Nephron progenitor cell (in vitro differentiated cells): ENCODE measurements at regions not wholly inside any gene's neighbourhood (a gene's known extent, or its start where the extent isn't known, plus 50 kb on each side); places are given as distances from the start of the nearest gene placed in this dataset.
A peak's percentile ranks its signal among the peaks of the same experiment; 100 is the strongest.
"Not testable (repeated sequence)": the region's sequence is repeated elsewhere in the genome, so short reads cannot be mapped to it uniquely, and the experiment has no call there.

Experiments
- DNase-seq: peaks from one replicate; pipeline ENCODE4 v3.0.0; 2021
- H3K27ac Mint-ChIP-seq: 2 replicates; pipeline ENCODE4 v1.8.0; 2021; ENCODE audit warnings: mild to moderate bottlenecking, moderate library complexity, mixed read lengths
- H3K27me3 Mint-ChIP-seq: 2 replicates; pipeline ENCODE4 v1.8.0; 2021; ENCODE audit warnings: mild to moderate bottlenecking, low read depth, mixed read lengths; ENCODE audit not compliant: poor library complexity
- H3K36me3 Mint-ChIP-seq: 2 replicates; pipeline ENCODE4 v1.8.0; 2021; ENCODE audit warnings: low read depth, mixed read lengths
- H3K4me1 Mint-ChIP-seq: 2 replicates; pipeline ENCODE4 v1.8.0; 2021; ENCODE audit warnings: mixed read lengths
- H3K4me3 Mint-ChIP-seq: 2 replicates; pipeline ENCODE4 v1.8.0; 2021; ENCODE audit warnings: mild to moderate bottlenecking, moderate library complexity, mixed read lengths
- H3K9me3 Mint-ChIP-seq: 2 replicates; pipeline ENCODE4 v1.8.0; 2021; ENCODE audit warnings: mild to moderate bottlenecking, moderate library complexity, mixed read lengths
- CTCF ChIP-seq: fragments of 200-600 bp; sonication (generic); IDR thresholded peaks from 2 replicates; pipeline ENCODE4 v1.5.0; 2021; ENCODE audit warnings: antibody characterized with exemption

GRCh38 chr2:77737236-77737635 lies 215.1 kb upstream of the LRRTM4 start:
- Mint-ChIP-seq H3K4me3 (no peak overlapping the region), H3K27ac (no peak overlapping the region), H3K9me3 (no peaks in the 10 kb centered on the region), H3K4me1 (no peaks in the 10 kb centered on the region), H3K36me3 (no peaks in the 10 kb centered on the region), H3K27me3 (no peaks in the 10 kb centered on the region)
- no peak for DNase-seq
- no peak for TF ChIP-seq CTCF

GRCh38 chr2:77746780-77747179 lies 224.6 kb upstream of the LRRTM4 start:
- H3K4me3 Mint-ChIP-seq, result no peak overlapping the region
- no peak for DNase-seq
- TF ChIP-seq CTCF, result no peak
- H3K36me3 Mint-ChIP-seq, result no peaks in the 10 kb centered on the region
- no peaks in the 10 kb centered on the region for H3K4me1 Mint-ChIP-seq
- peaks cover 10% of the 10 kb centered on the region for H3K9me3 Mint-ChIP-seq
- no peak overlapping the region for H3K27ac Mint-ChIP-seq
- no peaks in the 10 kb centered on the region for H3K27me3 Mint-ChIP-seq

- DNase-seq, result peak; percentile 59
- H3K27me3 Mint-ChIP-seq, H3K27ac Mint-ChIP-seq, H3K4me1 Mint-ChIP-seq: not testable (repeated sequence)
- H3K4me3 Mint-ChIP-seq, result peak overlapping the region; percentile 84
- peaks cover 13% of the 10 kb centered on the region for H3K36me3 Mint-ChIP-seq
- peaks cover 27% of the 10 kb centered on the region for H3K9me3 Mint-ChIP-seq
Observed at GRCh38 chr2:77753710-77754345, 231.7 kb upstream of the LRRTM4 start.

- Mint-ChIP-seq H3K9me3 (peaks cover 10% of the 10 kb centered on the region), H3K4me1 (no peaks in the 10 kb centered on the region), H3K36me3 (no peaks in the 10 kb centered on the region), H3K27me3 (peaks cover under 1% of the 10 kb centered on the region), H3K4me3 (no peak overlapping the region), H3K27ac (no peak overlapping the region)
- no peak for TF ChIP-seq CTCF
- DNase-seq, result no peak
Observed at GRCh38 chr2:77767388-77768076, 245.4 kb upstream of the LRRTM4 start.

DNA sequence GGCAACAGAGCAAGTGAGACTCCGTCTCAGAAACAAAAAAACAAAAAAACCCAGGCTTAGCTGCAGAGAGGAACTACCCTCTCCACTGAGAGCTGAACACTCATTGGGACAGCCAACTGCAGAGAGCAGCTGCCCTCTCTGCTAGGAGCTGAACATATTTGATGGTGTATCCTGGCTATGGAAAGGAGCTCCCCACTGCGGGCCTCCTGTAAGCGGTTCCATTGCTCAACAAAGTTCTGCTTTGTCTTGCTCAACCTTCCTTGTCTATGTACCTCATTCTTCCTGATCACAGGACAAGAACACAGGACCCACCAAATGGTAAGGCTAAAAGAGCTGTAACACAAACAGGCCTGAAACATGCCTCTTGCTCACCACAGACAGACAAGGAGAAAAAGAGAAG lies 246.3 kb upstream of the LRRTM4 start:
- no peaks in the 10 kb centered on the region for H3K4me1 Mint-ChIP-seq
- no peak for TF ChIP-seq CTCF
- H3K9me3 Mint-ChIP-seq, result peaks cover 13% of the 10 kb centered on the region
- DNase-seq, result no peak
- H3K27me3 Mint-ChIP-seq, result peaks cover 3% of the 10 kb centered on the region
- no peaks in the 10 kb centered on the region for H3K36me3 Mint-ChIP-seq
- no peak overlapping the region for H3K27ac Mint-ChIP-seq
- no peak overlapping the region for H3K4me3 Mint-ChIP-seq

DNA sequence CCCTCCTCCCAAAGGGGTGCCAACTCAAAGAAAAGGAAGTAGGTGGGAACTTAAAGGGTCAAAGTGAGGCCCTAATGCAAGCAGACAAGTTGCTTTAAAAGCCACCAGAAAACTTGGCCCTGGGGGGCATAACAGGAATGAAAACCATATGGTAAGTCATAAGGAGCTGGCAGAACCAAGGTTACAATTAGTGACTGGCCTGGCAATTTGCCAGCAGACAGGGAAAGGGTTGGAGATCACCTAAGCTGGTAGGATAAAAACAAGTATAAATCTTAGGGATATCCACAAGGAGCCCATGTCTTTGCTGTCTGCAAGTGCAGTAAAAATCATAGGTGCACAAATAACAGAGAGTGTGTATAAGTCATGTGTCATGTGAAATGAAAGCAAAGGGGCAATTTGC lies 256.7 kb upstream of the LRRTM4 start:
- H3K27ac Mint-ChIP-seq, result peak overlapping the region; percentile 41
- peaks cover 20% of the 10 kb centered on the region for H3K9me3 Mint-ChIP-seq
- no peaks in the 10 kb centered on the region for H3K27me3 Mint-ChIP-seq
- DNase-seq, result no peak
- TF ChIP-seq CTCF, result no peak
- H3K4me3 Mint-ChIP-seq, result no peak overlapping the region
- H3K36me3 Mint-ChIP-seq, result peaks cover 5% of the 10 kb centered on the region
- peaks cover 8% of the 10 kb centered on the region for H3K4me1 Mint-ChIP-seq

GRCh38 chr2:77793500-77793899 lies 271.3 kb upstream of the LRRTM4 start:
- not testable (repeated sequence) for DNase-seq, H3K27ac Mint-ChIP-seq, H3K4me3 Mint-ChIP-seq, H3K36me3 Mint-ChIP-seq, H3K9me3 Mint-ChIP-seq, H3K27me3 Mint-ChIP-seq, H3K4me1 Mint-ChIP-seq
